Neural cell (in vitro differentiated cells): ENCODE measurements at regions not wholly inside any gene's neighbourhood (a gene's known extent, or its start where the extent isn't known, plus 50 kb on each side); places are given as distances from the start of the nearest gene placed in this dataset.
"Not testable (repeated sequence)": the region's sequence is repeated elsewhere in the genome, so short reads cannot be mapped to it uniquely, and the experiment has no call there.

ENCODE experiments used
- CTCF ChIP-seq: fragments of 450-650 bp; IDR thresholded peaks from 2 replicates; pipeline ENCODE4 v1.5.1; 2014; ENCODE audit warnings: antibody characterized with exemption, mild to moderate bottlenecking, moderate library complexity; ENCODE audit not compliant: poor library complexity, severe bottlenecking
- EP300 ChIP-seq: fragments of 450-650 bp; conservative IDR thresholded peaks from 2 replicates; pipeline ENCODE4 v1.6.1; 2014; ENCODE audit warnings: antibody characterized with exemption, mild to moderate bottlenecking, moderate library complexity; ENCODE audit not compliant: poor library complexity, severe bottlenecking
- EZH2 ChIP-seq: fragments of 200-600, 300-800 bp; shearing (Covaris generic), sonication (generic); IDR thresholded peaks from 2 replicates; pipeline ENCODE4 v1.6.1; 2014; ENCODE audit warnings: antibody characterized with exemption, low read length, borderline replicate concordance, mild to moderate bottlenecking; ENCODE audit not compliant: insufficient read depth, poor library complexity, severe bottlenecking
- POLR2AphosphoS5 ChIP-seq: IDR thresholded peaks from 2 replicates; pipeline ENCODE4 v1.6.1; 2012

- not testable (repeated sequence) for TF ChIP-seq CTCF, POLR2AphosphoS5, EP300, EZH2
These were observed 231.1 kb downstream of the ICOS start for GRCh38 chr2:204167670-204168069.
